IPS-NIHi11 (cell line): ENCODE measurements at regions not wholly inside any gene's neighbourhood (a gene's known extent, or its start where the extent isn't known, plus 50 kb on each side); places are given as distances from the start of the nearest gene placed in this dataset.
"Not testable (repeated sequence)": the region's sequence is repeated elsewhere in the genome, so short reads cannot be mapped to it uniquely, and the experiment has no call there.

Experiments used
- DNase-seq: peaks from one replicate; pipeline ENCODE4 v3.0.0; 2012; ENCODE audit warnings: mixed read lengths, low spot score

DNA sequence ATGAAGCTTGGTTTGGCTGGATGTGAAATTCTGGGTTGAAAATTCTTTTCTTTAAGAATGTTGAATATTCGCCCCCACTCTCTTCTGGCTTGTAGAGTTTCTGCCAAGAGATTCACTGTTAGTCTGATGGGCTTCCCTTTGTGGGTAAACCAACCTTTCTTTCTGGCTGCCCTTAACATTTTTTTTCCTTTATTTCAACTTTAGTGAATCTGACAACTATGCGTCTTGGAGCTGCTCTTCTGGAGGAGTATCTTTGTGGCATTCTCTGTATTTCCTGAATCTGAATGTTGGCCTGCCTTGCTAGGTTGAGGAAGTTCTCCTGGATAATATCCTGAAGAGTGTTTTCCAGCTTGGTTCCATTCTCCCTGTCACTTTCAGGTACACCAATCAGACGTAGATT lies 751.2 kb upstream of the MEF2C start:
- DNase-seq, result not testable (repeated sequence)

GRCh38 chr5:89630064-89630463 lies 747.1 kb upstream of the MEF2C start:
- DNase-seq, result not testable (repeated sequence)

GRCh38 chr5:89628876-89629635 lies 746.1 kb upstream of the MEF2C start:
- no peak for DNase-seq

- DNase-seq, result no peak
These were observed 733.0 kb upstream of the MEF2C start for GRCh38 chr5:89615839-89616518.

GRCh38 chr5:89613222-89613956 lies 730.4 kb upstream of the MEF2C start:
- DNase-seq, result no peak

DNA sequence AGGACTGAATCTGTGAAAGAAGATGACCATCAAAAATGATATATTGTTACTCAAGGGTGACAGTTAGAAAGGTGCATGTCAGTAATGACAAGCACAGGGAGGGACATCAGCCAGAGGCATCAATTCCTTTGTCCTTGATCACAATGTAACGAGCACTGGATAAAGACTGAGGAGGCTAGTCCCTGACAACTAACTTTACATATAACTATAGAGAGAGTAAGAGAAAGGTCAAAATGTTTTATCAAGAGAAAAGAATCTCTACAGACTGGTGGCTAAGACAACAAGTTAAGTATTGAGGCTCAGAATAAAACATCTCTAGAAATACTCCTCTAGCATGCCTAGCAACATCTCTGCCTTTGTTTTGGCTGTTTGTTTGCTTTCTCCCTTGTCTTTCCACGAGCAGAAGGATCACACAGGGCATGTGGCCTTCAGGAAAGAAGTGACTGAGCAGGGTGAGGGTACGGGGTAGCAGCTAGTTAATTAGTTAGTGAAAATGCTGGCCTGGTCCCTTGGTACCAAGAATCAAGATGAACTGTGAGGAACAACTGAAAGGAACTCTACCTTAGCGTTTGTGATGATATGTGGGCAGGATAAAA lies 724.1 kb upstream of the MEF2C start:
- no peak for DNase-seq

DNA sequence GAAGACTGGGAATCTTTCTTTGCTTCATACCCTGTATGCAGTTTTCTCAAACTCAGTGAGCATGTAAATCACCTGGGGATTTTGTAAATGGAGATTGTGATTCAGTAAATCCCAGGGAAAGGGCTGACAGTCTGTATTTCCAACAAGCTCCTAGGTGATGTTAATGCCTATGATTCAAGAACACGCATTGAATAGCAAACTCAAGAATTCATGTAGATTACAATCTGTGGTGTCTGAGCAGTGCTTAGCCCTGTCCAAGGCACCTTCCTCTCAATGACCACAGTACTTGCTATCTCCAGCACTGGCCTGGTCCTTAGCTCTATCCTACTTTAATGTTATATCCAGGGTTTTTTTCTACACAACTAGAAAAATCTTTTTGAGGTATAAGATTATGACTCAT lies 721.4 kb upstream of the MEF2C start:
- DNase-seq, result no peak

DNA sequence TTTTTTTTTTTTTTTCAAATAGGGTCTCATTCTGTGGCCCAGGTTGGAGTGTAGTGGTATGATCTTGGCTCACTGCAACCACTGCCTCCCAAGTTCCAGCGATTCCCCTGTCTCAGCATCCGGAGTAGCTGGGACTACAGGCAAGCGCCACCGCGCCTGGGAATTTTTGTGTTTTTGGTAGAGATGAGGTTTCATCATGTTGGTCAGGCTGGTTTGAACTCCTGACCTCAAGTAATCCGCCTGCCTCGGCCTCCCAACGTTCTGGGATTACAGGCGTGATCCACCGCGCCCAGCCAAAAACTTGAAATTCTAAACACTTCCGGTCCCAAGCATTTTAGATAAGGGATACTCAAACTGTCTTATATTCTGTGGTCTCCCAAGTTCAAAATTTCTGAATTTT lies 718.9 kb upstream of the MEF2C start:
- no peak for DNase-seq

- DNase-seq, result no peak
These were observed 714.9 kb upstream of the MEF2C start for GRCh38 chr5:89597878-89598277.

GRCh38 chr5:89596821-89597220 lies 713.8 kb upstream of the MEF2C start:
- no peak for DNase-seq

DNA sequence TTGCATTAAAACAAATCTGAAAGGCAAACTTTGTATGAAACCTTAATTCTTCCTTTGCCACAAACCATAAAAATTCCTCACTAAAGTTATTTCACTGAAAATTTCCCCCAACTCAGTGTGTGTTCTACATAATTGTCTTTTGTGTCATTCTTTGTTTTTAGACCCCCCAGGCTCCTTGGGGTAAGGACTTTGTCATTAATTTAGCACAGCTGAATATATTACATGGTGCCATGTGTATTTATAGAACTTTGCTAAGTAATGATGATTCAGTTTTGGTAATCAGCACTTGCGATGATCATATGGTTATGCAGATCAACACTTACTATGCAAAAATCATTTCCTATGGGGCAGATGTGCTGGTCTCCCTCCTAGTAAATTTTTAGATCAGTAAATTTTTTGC lies 712.1 kb upstream of the MEF2C start:
- no peak for DNase-seq

DNA sequence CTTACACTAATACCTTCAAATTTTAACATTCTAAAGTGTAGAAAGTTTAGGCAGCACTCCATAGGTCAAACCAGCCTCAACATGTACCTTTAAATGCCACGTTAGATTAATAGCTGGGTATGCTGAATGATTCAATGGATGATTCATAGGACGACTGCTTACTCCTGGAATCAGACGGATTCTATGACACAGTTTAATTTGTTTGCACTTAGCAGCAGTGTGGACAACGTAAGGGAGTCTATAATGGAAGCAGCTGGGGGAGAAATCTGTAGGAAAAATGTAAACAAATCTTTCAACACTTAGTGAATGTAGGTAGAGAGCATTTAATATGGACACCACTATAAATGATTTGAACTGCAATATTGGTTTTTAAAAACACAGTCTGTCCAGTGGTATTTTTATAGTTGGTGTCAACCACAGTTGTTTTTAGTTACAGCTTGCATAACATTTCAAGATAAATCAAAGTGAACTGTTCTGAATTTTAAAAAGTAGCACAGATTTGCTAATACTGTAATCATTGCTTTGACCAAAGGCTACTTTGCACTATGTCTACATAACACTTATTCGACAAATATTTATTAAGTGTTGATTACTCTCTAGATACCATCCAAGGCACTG lies 701.5 kb upstream of the MEF2C start:
- DNase-seq, result no peak

- DNase-seq, result no peak
These were observed 700.5 kb upstream of the MEF2C start for GRCh38 chr5:89583534-89583933.

GRCh38 chr5:89582768-89583339 lies 699.9 kb upstream of the MEF2C start:
- DNase-seq, result no peak

DNA sequence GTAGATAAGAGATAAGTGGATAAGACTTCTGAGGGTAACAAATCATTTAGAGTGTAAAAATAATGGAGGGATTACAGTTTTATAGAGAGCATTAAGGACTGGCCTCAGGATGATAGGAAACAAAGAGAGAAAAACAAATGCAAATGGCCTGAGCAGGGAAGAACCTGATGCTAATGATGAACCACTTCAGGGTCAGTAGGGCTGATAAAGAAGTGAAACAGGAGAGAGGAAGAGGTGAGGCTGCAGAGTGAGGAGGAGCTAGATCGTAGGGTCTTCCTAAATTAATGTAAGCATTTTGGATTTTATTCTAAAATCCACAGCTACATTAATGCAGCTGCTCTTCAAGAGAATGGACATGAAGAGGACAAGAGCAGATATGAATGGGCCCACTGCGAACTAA lies 698.0 kb upstream of the MEF2C start:
- DNase-seq, result no peak

GRCh38 chr5:89575319-89575718 lies 692.3 kb upstream of the MEF2C start:
- DNase-seq, result no peak

- DNase-seq, result no peak
These were observed 690.4 kb upstream of the MEF2C start for GRCh38 chr5:89573345-89573744.

DNA sequence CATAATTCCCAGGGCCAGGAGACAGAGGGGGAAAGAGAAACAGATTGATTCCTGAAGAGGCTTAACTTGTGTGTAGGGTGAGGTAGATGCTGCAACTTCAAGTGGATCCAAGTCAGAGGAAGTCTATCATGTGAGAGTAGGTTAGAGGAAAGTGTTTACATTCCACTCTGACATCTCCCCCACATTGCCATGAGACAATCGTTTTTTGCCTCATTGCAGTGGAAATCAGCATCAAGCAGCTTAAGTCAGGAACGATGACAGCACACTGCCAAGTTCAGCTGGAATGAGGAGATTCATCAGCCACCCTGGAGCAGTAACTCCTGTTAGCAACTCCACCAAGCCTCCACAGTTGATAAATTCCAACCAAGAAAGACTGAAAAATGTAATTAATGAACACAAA lies 689.7 kb upstream of the MEF2C start:
- DNase-seq, result no peak

GRCh38 chr5:89570557-89570956 lies 687.6 kb upstream of the MEF2C start:
- no peak for DNase-seq

DNA sequence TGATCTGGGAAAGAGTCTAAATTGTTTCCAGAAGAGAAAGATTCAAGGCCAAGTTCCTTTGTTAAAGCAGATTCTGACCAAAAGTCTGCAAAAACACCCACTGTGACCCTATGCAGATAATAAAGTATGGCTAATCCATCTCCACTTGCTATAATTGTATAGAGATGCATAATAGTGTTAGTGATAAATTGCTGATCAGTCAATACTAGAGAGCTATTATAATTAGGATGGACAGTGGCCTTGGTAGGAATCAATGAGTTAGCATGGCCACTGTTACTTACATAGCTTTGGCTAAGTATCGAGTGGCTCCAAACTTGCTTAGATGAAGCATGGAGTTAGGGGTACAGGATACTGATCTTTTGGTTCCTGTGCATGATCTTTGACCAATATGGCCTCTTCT lies 683.4 kb upstream of the MEF2C start:
- no peak for DNase-seq

GRCh38 chr5:89560696-89561095 lies 677.7 kb upstream of the MEF2C start:
- DNase-seq, result no peak
